ENCODE measurements at regions not wholly inside any gene's neighbourhood (a gene's known extent, or its start where the extent isn't known, plus 50 kb on each side); places are given as distances from the start of the nearest gene placed in this dataset.
A peak's percentile ranks its signal among the peaks of the same experiment; 100 is the strongest.

DNA sequence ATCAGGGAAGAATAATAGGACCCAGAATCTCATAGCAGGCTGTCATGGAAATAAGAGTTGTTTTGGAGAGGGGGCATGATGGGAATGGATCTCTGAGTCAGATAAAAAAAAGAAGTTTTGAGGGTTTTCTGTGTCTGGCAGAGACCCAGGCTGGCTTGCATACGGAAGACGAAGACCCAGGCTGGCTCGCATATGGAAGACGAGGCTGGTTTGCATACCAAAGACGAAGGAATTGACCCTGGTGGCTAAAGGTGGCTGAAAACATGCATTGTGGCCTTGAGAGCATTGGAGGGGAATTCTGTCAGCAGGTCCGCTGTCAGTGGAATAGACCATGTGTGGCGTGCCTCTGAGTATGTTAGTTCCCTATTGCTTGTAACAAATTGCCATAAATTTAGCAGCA is 335.1 kb downstream of the BTBD3 start:
- DNase-seq = no peak
- H3K4me1 ChIP-seq (ENCODE audit: control insufficient read depth, insufficient read depth, low read length) = no peaks in the 10 kb centered on the region
- no peaks in the 10 kb centered on the region for H3K9me3 ChIP-seq (ENCODE audit: control insufficient read depth, low read length)
- WGBS = 70% methylated on average over 7 of the region's 7 CpGs
- no peaks in the 10 kb centered on the region for H3K27me3 ChIP-seq (ENCODE audit: control insufficient read depth, insufficient read depth)
- intact Hi-C loops (cut with DNase I) = no loop called here
- no peak overlapping the region for H3K27ac ChIP-seq (ENCODE audit: low read length)
- no peak for ATAC-seq
- no peak overlapping the region for H3K4me3 ChIP-seq (ENCODE audit: low read length)

GRCh38 chr20:12255461-12255970 is 337.8 kb downstream of the BTBD3 start:
- no peak for DNase-seq
- Histone ChIP-seq H3K27me3 (ENCODE audit: control insufficient read depth, insufficient read depth) (no peaks in the 10 kb centered on the region), H3K4me3 (ENCODE audit: low read length) (no peak overlapping the region), H3K27ac (ENCODE audit: low read length) (no peak overlapping the region), H3K4me1 (ENCODE audit: control insufficient read depth, insufficient read depth, low read length) (no peaks in the 10 kb centered on the region), H3K9me3 (ENCODE audit: control insufficient read depth, low read length) (no peaks in the 10 kb centered on the region)
- intact Hi-C loops (cut with DNase I) = no loop called here
- no peak for ATAC-seq
- WGBS = 78% methylated on average over 3 of the region's 3 CpGs

- ATAC-seq = no peak
Measured at GRCh38 chr20:12256806-12257205, 339.1 kb downstream of the BTBD3 start.

GRCh38 chr20:12262747-12263146 is 345.1 kb downstream of the BTBD3 start:
- WGBS = 69% methylated on average over 10 of the region's 10 CpGs
- no peaks in the 10 kb centered on the region for H3K4me1 ChIP-seq (ENCODE audit: control insufficient read depth, insufficient read depth, low read length)
- no peak for DNase-seq

More at GRCh38 chr20:12256806-12257205, 339.1 kb downstream of the BTBD3 start:
- Histone ChIP-seq H3K4me1 (ENCODE audit: control insufficient read depth, insufficient read depth, low read length) (no peaks in the 10 kb centered on the region), H3K27me3 (ENCODE audit: control insufficient read depth, insufficient read depth) (no peaks in the 10 kb centered on the region), H3K9me3 (ENCODE audit: control insufficient read depth, low read length) (no peaks in the 10 kb centered on the region), H3K4me3 (ENCODE audit: low read length) (no peak overlapping the region), H3K27ac (ENCODE audit: low read length) (no peak overlapping the region)
- WGBS = 79% methylated on average over 1 of the region's 1 CpG
- no peak for DNase-seq
- intact Hi-C loops (cut with DNase I) = no loop called here

GRCh38 chr20:12264711-12265110 is 347.0 kb downstream of the BTBD3 start:
- H3K9me3 ChIP-seq (ENCODE audit: control insufficient read depth, low read length) = no peaks in the 10 kb centered on the region
- H3K4me1 ChIP-seq (ENCODE audit: control insufficient read depth, insufficient read depth, low read length) = no peaks in the 10 kb centered on the region
- no peak for DNase-seq
- 59% methylated on average over 7 of the region's 7 CpGs for WGBS
- H3K27ac ChIP-seq (ENCODE audit: low read length) = no peak overlapping the region
- intact Hi-C loops (cut with DNase I) = no loop called here
- no peaks in the 10 kb centered on the region for H3K27me3 ChIP-seq (ENCODE audit: control insufficient read depth, insufficient read depth)
- ATAC-seq = no peak
- no peak overlapping the region for H3K4me3 ChIP-seq (ENCODE audit: low read length)

More at GRCh38 chr20:12262747-12263146, 345.1 kb downstream of the BTBD3 start:
- intact Hi-C loops (cut with DNase I) = no loop called here
- no peak for ATAC-seq
- H3K27me3 ChIP-seq (ENCODE audit: control insufficient read depth, insufficient read depth) = no peaks in the 10 kb centered on the region
- H3K27ac ChIP-seq (ENCODE audit: low read length) = no peak overlapping the region
- H3K9me3 ChIP-seq (ENCODE audit: control insufficient read depth, low read length) = no peaks in the 10 kb centered on the region
- no peak overlapping the region for H3K4me3 ChIP-seq (ENCODE audit: low read length)

- no peak for ATAC-seq
- WGBS = 94% methylated on average over 8 of the region's 8 CpGs
- Histone ChIP-seq H3K27ac (ENCODE audit: low read length) (no peak overlapping the region), H3K4me1 (ENCODE audit: control insufficient read depth, insufficient read depth, low read length) (no peaks in the 10 kb centered on the region), H3K4me3 (ENCODE audit: low read length) (no peak overlapping the region), H3K9me3 (ENCODE audit: control insufficient read depth, low read length) (no peaks in the 10 kb centered on the region), H3K27me3 (ENCODE audit: control insufficient read depth, insufficient read depth) (no peaks in the 10 kb centered on the region)
- intact Hi-C loops (cut with DNase I) = no loop called here
- no peak for DNase-seq
Measured at GRCh38 chr20:12265662-12266061, 348.0 kb downstream of the BTBD3 start.

GRCh38 chr20:12269579-12269978 is 351.9 kb downstream of the BTBD3 start:
- ATAC-seq (peak; percentile 41 to 74), DNase-seq (peak; percentile 19 to 55 (median 44))
- WGBS = 64% methylated on average over 6 of the region's 6 CpGs
- H3K4me1 ChIP-seq (ENCODE audit: control insufficient read depth, insufficient read depth, low read length) = no peaks in the 10 kb centered on the region
- H3K27ac ChIP-seq (ENCODE audit: low read length) = no peak overlapping the region
- no peak overlapping the region for H3K4me3 ChIP-seq (ENCODE audit: low read length)
- no peaks in the 10 kb centered on the region for H3K9me3 ChIP-seq (ENCODE audit: control insufficient read depth, low read length)
- no peaks in the 10 kb centered on the region for H3K27me3 ChIP-seq (ENCODE audit: control insufficient read depth, insufficient read depth)
- intact Hi-C loops (cut with DNase I) = no loop called here

GRCh38 chr20:12270863-12271262 is 353.2 kb downstream of the BTBD3 start:
- H3K27ac ChIP-seq (ENCODE audit: low read length) = no peak overlapping the region
- DNase-seq (no peak), ATAC-seq (no peak)
- WGBS = 80% methylated on average over 4 of the region's 4 CpGs
- no peaks in the 10 kb centered on the region for H3K27me3 ChIP-seq (ENCODE audit: control insufficient read depth, insufficient read depth)
- no peak overlapping the region for H3K4me3 ChIP-seq (ENCODE audit: low read length)
- intact Hi-C loops (cut with DNase I) = no loop called here
- H3K9me3 ChIP-seq (ENCODE audit: control insufficient read depth, low read length) = no peaks in the 10 kb centered on the region
- no peaks in the 10 kb centered on the region for H3K4me1 ChIP-seq (ENCODE audit: control insufficient read depth, insufficient read depth, low read length)

GRCh38 chr20:12276011-12276673 is 358.4 kb downstream of the BTBD3 start:
- no peaks in the 10 kb centered on the region for H3K4me1 ChIP-seq (ENCODE audit: control insufficient read depth, insufficient read depth, low read length)
- no peak overlapping the region for H3K27ac ChIP-seq (ENCODE audit: low read length)
- DNase-seq (no peak), ATAC-seq (no peak)
- WGBS = 88% methylated on average over 1 of the region's 1 CpG
- no peak overlapping the region for H3K4me3 ChIP-seq (ENCODE audit: low read length)
- no peaks in the 10 kb centered on the region for H3K9me3 ChIP-seq (ENCODE audit: control insufficient read depth, low read length)
- intact Hi-C loops (cut with DNase I) = no loop called here
- H3K27me3 ChIP-seq (ENCODE audit: control insufficient read depth, insufficient read depth) = no peaks in the 10 kb centered on the region

DNA sequence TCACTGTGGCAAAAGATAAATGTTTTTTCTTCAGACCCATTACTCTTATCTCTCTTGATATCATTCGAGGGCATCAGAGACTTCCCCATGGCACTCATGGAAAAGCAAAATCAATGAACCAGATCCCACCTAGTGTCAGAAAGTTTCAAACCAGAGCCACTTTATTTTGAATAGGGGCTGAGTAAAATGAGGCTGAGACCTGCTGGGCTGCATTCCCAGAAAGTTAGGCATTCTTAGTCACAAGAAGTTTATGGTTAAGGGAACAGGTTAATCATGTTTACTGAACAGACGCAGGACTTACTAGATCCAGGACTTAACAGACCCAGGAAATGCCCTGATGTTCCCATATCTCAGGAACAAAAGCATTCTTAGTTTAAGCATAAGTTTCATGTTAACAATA is 369.9 kb downstream of the BTBD3 start:
- Histone ChIP-seq H3K27ac (ENCODE audit: low read length) (no peak overlapping the region), H3K9me3 (ENCODE audit: control insufficient read depth, low read length) (no peaks in the 10 kb centered on the region), H3K4me3 (ENCODE audit: low read length) (no peak overlapping the region), H3K27me3 (ENCODE audit: control insufficient read depth, insufficient read depth) (no peaks in the 10 kb centered on the region), H3K4me1 (ENCODE audit: control insufficient read depth, insufficient read depth, low read length) (no peaks in the 10 kb centered on the region)
- ATAC-seq (no peak), DNase-seq (no peak)
- intact Hi-C loops (cut with DNase I) = no loop called here
- 65% methylated on average over 2 of the region's 2 CpGs for WGBS

DNA sequence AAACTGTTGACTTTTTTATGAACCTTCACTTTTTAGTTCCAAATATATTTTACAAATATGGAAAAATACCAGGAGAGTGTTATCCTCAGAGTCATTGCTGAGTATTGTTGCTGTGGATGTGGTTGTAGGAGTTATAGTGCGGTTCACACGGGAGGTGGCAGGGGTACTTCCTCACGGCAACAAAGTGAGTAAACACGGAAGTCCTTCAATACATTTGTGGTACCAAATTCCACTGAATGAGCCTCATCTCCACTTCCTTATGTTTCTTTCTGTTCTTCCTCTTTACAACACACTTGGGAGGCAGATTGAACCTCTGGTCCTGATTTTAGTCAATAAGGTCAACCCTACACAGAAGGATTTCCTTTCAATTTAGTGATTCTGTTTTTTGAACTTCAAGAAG is 371.8 kb downstream of the BTBD3 start:
- Histone ChIP-seq H3K27me3 (ENCODE audit: control insufficient read depth, insufficient read depth) (no peaks in the 10 kb centered on the region), H3K9me3 (ENCODE audit: control insufficient read depth, low read length) (no peaks in the 10 kb centered on the region), H3K4me1 (ENCODE audit: control insufficient read depth, insufficient read depth, low read length) (no peaks in the 10 kb centered on the region), H3K27ac (ENCODE audit: low read length) (no peak overlapping the region), H3K4me3 (ENCODE audit: low read length) (no peak overlapping the region)
- intact Hi-C loops (cut with DNase I) = no loop called here
- DNase-seq (no peak), ATAC-seq (no peak)
- 86% methylated on average over 4 of the region's 4 CpGs for WGBS

DNA sequence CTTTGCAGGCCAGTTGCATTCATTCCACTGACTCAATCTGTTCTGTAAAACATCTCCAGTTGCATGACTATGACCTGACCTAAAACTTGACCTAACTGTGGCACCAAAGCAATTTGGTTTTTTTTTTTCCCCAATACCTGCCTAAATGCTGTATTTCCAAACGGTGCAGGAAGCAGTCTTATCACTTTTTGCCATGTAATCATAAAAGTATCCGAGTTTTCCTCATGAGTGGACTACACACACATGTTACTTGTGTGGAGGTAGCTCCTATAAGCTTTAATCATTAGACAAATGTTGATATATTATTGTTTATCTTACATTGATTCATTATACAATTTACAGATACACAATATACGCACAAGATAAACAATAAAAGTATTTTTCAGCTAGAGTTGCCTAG is 373.7 kb downstream of the BTBD3 start:
- 69% methylated on average over 3 of the region's 3 CpGs for WGBS
- Histone ChIP-seq H3K9me3 (ENCODE audit: control insufficient read depth, low read length) (no peaks in the 10 kb centered on the region), H3K4me3 (ENCODE audit: low read length) (no peak overlapping the region), H3K4me1 (ENCODE audit: control insufficient read depth, insufficient read depth, low read length) (no peaks in the 10 kb centered on the region), H3K27me3 (ENCODE audit: control insufficient read depth, insufficient read depth) (no peaks in the 10 kb centered on the region), H3K27ac (ENCODE audit: low read length) (no peak overlapping the region)
- DNase-seq = no peak
- intact Hi-C loops (cut with DNase I) = no loop called here
- no peak for ATAC-seq

Data from right cardiac atrium (tissue), 5 donors.